OCI-LY7 (cell line): ENCODE measurements at regions not wholly inside any gene's neighbourhood (a gene's known extent, or its start where the extent isn't known, plus 50 kb on each side); places are given as distances from the start of the nearest gene placed in this dataset.

ENCODE experiments used
- BruUV-seq: library from RNA; stranded (reverse); fragments of 400-500 nt; replicated peaks from 2 replicates; lab custom pipeline; 2021; lab: Mats Ljungman, UMichigan
- CTCF ChIA-PET: fragments of 300-600 bp; sonication (Branson Sonifier 250); formaldehyde crosslinking; loops from one replicate; lab custom pipeline; 2022; ENCODE audit warnings: antibody characterized with exemption; ENCODE audit not compliant: unreplicated experiment; lab: Charles Lee
- POLR2A ChIA-PET: fragments of 300-600 bp; sonication (Branson Sonifier 250); formaldehyde crosslinking; loops from one replicate; lab custom pipeline; 2022; ENCODE audit warnings: antibody characterized with exemption; lab: Charles Lee
- DNase-seq: peaks from one replicate; pipeline ENCODE4 v3.0.0-alpha.2; 2015; ENCODE audit warnings: low spot score
- H2AFZ ChIP-seq: fragments of 200-600 bp; sonication (generic), shearing (Covaris generic); 2 replicates; pipeline ENCODE4 v1.6.1; 2014; ENCODE audit warnings: mild to moderate bottlenecking, antibody characterized with exemption, low read length, moderate library complexity
- H3K27ac ChIP-seq: fragments of 200-600 bp; sonication (generic); 2 replicates; pipeline ENCODE4 v1.5.1; 2014; ENCODE audit warnings: mixed run types, low read depth, mild to moderate bottlenecking, moderate library complexity, low read length, inconsistent platforms; ENCODE audit not compliant: poor library complexity, severe bottlenecking
- H3K36me3 ChIP-seq: fragments of 200-600 bp; sonication (generic); 2 replicates; pipeline ENCODE4 v1.6.1; 2014; ENCODE audit warnings: mild to moderate bottlenecking, antibody characterized with exemption, low read length, moderate library complexity, mixed read lengths; ENCODE audit not compliant: insufficient read depth
- H3K4me1 ChIP-seq: fragments of 200-600 bp; sonication (generic); 2 replicates; pipeline ENCODE4 v1.5.1; 2014; ENCODE audit warnings: mild to moderate bottlenecking, low read length; ENCODE audit not compliant: insufficient read depth, poor library complexity, severe bottlenecking
- H3K4me2 ChIP-seq: fragments of 200-600 bp; sonication (generic); 2 replicates; pipeline ENCODE4 v1.6.1; 2014; ENCODE audit warnings: mild to moderate bottlenecking, low read length
- H3K4me3 ChIP-seq: fragments of 200-600 bp; sonication (generic); 2 replicates; pipeline ENCODE4 v1.5.1; 2014; ENCODE audit warnings: mild to moderate bottlenecking, low read depth, low read length; ENCODE audit not compliant: poor library complexity, severe bottlenecking
- H3K79me2 ChIP-seq: fragments of 200-600 bp; sonication (generic); 2 replicates; pipeline ENCODE4 v1.6.1; 2016; ENCODE audit warnings: low read depth, mild to moderate bottlenecking, low read length, moderate library complexity, mixed read lengths; ENCODE audit not compliant: insufficient read depth
- H3K9me2 ChIP-seq: fragments of 200-600 bp; sonication (generic); 2 replicates; pipeline ENCODE4 v1.6.1; 2016; ENCODE audit warnings: mild to moderate bottlenecking, low read length, mixed read lengths; ENCODE audit not compliant: insufficient read depth
- H3K9me3 ChIP-seq: fragments of 200-600 bp; sonication (generic); 2 replicates; pipeline ENCODE4 v1.6.1; 2014; ENCODE audit warnings: mild to moderate bottlenecking, mixed run types, low read length, mixed read lengths
- H4K20me1 ChIP-seq: fragments of 200-600 bp; sonication (generic); 2 replicates; pipeline ENCODE4 v1.6.1; 2014; ENCODE audit warnings: mild to moderate bottlenecking, antibody characterized with exemption, low read length, moderate library complexity, mixed read lengths; ENCODE audit not compliant: insufficient read depth
- CTCF ChIP-seq: fragments of 200-600 bp; sonication (generic); conservative IDR thresholded peaks from 2 replicates; pipeline ENCODE4 v1.5.1; 2014; ENCODE audit warnings: mild to moderate bottlenecking, antibody characterized with exemption, low read length, moderate library complexity, mixed read lengths
- EZH2phosphoT487 ChIP-seq: fragments of 200-600 bp; sonication (generic); IDR thresholded peaks from 2 replicates; pipeline ENCODE4 v1.6.1; 2018; ENCODE audit warnings: low read depth, borderline replicate concordance, mild to moderate bottlenecking, mixed run types, antibody characterized with exemption, low read length, moderate library complexity, mixed read lengths
- intact Hi-C: fragments of 100-400 bp; cut with micrococcal nuclease; formaldehyde crosslinking; loops from one replicate; pipeline ENCODE4 v1.10.0; 2022; ENCODE audit not compliant: unreplicated experiment

DNA sequence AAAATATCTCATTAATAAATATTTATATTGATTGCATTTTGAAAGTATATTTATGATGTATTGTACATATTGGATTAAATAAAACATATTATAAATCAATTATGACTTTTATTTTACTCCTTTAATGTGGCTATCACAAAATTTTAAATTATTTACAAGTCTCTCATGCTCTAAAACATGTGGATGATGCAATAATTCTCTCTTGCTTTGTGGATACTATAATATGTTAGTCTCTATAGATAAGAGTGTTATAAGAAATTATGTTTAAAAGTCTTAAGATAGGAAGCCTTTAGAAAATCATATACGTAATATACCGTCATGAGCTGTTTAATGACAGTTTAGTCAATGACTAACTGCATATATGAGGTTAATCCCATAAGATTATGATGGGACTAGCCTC, 547.4 kb upstream of the ALCAM start:
- Histone ChIP-seq H3K4me2 (no peak overlapping the region), H3K36me3 (no peaks in the 10 kb centered on the region), H3K79me2 (no peaks in the 10 kb centered on the region), H3K27ac (no peak overlapping the region), H3K9me3 (no peaks in the 10 kb centered on the region), H3K9me2 (no peaks in the 10 kb centered on the region), H4K20me1 (no peaks in the 10 kb centered on the region), H3K4me1 (no peaks in the 10 kb centered on the region), H2AFZ (no peak overlapping the region), H3K4me3 (no peak overlapping the region)
- no peak for DNase-seq
- BruUV-seq, result no TSS peak
- TF ChIP-seq CTCF (no peak), EZH2phosphoT487 (no peak)
- intact Hi-C loops, result no loop called here
- POLR2A ChIA-PET, result no interaction called here
- CTCF ChIA-PET, result no interaction called here

DNA sequence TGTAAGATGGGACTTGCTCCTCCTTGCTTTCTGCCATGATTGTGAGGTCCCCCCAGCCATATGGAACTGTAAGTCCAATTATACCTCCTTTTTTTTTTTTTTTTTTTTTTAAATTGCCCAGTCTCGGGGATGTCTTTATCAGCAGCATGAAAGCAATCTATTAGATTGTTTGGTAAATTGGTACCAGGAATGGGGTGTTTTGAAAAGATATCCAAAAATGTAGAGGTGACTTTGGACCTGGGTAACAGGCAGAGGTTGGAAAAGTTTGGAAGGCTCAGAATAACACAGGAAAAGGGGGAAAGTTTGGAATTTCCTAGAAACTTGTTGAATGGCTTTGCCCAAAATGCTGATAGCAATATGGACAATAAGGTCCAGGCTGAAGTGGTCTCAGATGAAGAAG, 545.8 kb upstream of the ALCAM start:
- Histone ChIP-seq H3K9me3 (no peaks in the 10 kb centered on the region), H3K4me2 (no peak overlapping the region), H3K79me2 (no peaks in the 10 kb centered on the region), H2AFZ (no peak overlapping the region), H3K9me2 (no peaks in the 10 kb centered on the region), H3K4me3 (no peak overlapping the region), H3K36me3 (no peaks in the 10 kb centered on the region), H4K20me1 (no peaks in the 10 kb centered on the region), H3K4me1 (no peaks in the 10 kb centered on the region), H3K27ac (no peak overlapping the region)
- no peak for DNase-seq
- intact Hi-C loops, result no loop called here
- ChIA-PET CTCF (no interaction called here), POLR2A (no interaction called here)
- TF ChIP-seq EZH2phosphoT487, result no peak
- TF ChIP-seq CTCF, result no peak
- no TSS peak for BruUV-seq

GRCh38 chr3:104825116-104825515, 541.6 kb upstream of the ALCAM start:
- CTCF ChIA-PET, result no interaction called here
- intact Hi-C loops, result no loop called here

More at GRCh38 chr3:104825116-104825515, 541.6 kb upstream of the ALCAM start:
- Histone ChIP-seq H3K27ac (no peak overlapping the region), H3K4me2 (no peak overlapping the region), H3K4me3 (no peak overlapping the region), H3K4me1 (no peaks in the 10 kb centered on the region), H2AFZ (no peak overlapping the region), H4K20me1 (no peaks in the 10 kb centered on the region), H3K36me3 (no peaks in the 10 kb centered on the region), H3K9me3 (no peaks in the 10 kb centered on the region), H3K79me2 (no peaks in the 10 kb centered on the region), H3K9me2 (no peaks in the 10 kb centered on the region)
- TF ChIP-seq EZH2phosphoT487 (no peak), CTCF (no peak)
- no TSS peak for BruUV-seq
- POLR2A ChIA-PET, result interaction anchor here (0.7 to 1.2 kb wide), 3 partner anchors 8 to 1533 kb away, joined by 3 to 4 read pairs (median 3); no protein-coding TSS in a partner anchor
- no peak for DNase-seq
